ENCODE measurements at regions not wholly inside any gene's neighbourhood (a gene's known extent, or its start where the extent isn't known, plus 50 kb on each side); places are given as distances from the start of the nearest gene placed in this dataset.

- no peak for TF ChIP-seq CTCF (conservative IDR thresholded peaks at IDR 0.05)
- TF ChIP-seq ZFX (IDR thresholded peaks at IDR 0.05) = no peak
These were observed 1189.2 kb downstream of the BCL11B start for GRCh38 chr14:98082833-98083232.
